ENCODE measurements at regions not wholly inside any gene's neighbourhood (a gene's known extent, or its start where the extent isn't known, plus 50 kb on each side); places are given as distances from the start of the nearest gene placed in this dataset.

GRCh38 chr16:49019081-49019633 lies 262.5 kb downstream of the CBLN1 start:
- no peak overlapping the region for H3K27ac ChIP-seq (replicated peaks in 1 of 4)
- H3K4me1 ChIP-seq: peaks cover 0 to 6% (median 0%) of the 10 kb centered on the region in 4 donors
- intact Hi-C loops (cut with DNase I): no loop called here
- DNase-seq (ENCODE audit: extremely low spot score): no peak
- H3K27me3 ChIP-seq: peaks cover 0 to 51% (median 3%) of the 10 kb centered on the region in 4 donors
- WGBS: 44% methylated on average over 13 of the region's 14 CpGs
- no peaks in the 10 kb centered on the region for H3K9me3 ChIP-seq
- H3K4me3 ChIP-seq: no peak overlapping the region
- TF ChIP-seq EP300 (IDR thresholded peaks at IDR 0.05) (no peak), POLR2A (IDR thresholded peaks at IDR 0.05; ENCODE audit: low read depth) (no peak), CTCF (IDR thresholded peaks at IDR 0.05) (no peak), POLR2AphosphoS5 (IDR thresholded peaks at IDR 0.05) (no peak)
- H3K36me3 ChIP-seq: no peaks in the 10 kb centered on the region

- no peaks in the 10 kb centered on the region for H3K9me3 ChIP-seq
- H3K36me3 ChIP-seq: no peaks in the 10 kb centered on the region
- H3K27me3 ChIP-seq: peaks cover 0 to 59% (median 3%) of the 10 kb centered on the region in 4 donors
- TF ChIP-seq EP300 (IDR thresholded peaks at IDR 0.05) (no peak), CTCF (IDR thresholded peaks at IDR 0.05) (no peak), POLR2AphosphoS5 (IDR thresholded peaks at IDR 0.05) (no peak), POLR2A (IDR thresholded peaks at IDR 0.05; ENCODE audit: low read depth) (no peak)
- peaks cover 0 to 6% (median under 1%) of the 10 kb centered on the region in 4 donors for H3K4me1 ChIP-seq
- WGBS: 84% methylated on average over 3 of the region's 3 CpGs
- intact Hi-C loops (cut with DNase I): no loop called here
- no peak overlapping the region for H3K4me3 ChIP-seq
- no peak overlapping the region for H3K27ac ChIP-seq (replicated peaks in 1 of 4)
- DNase-seq (ENCODE audit: extremely low spot score): no peak
Measured at GRCh38 chr16:49018259-49018931, 263.2 kb downstream of the CBLN1 start.

- TF ChIP-seq EP300 (IDR thresholded peaks at IDR 0.05) (no peak), CTCF (IDR thresholded peaks at IDR 0.05) (no peak), POLR2AphosphoS5 (IDR thresholded peaks at IDR 0.05) (no peak), POLR2A (IDR thresholded peaks at IDR 0.05; ENCODE audit: low read depth) (no peak)
- Histone ChIP-seq H3K27me3 (peaks cover 0 to 59% (median 3%) of the 10 kb centered on the region in 4 donors), H3K4me3 (no peak overlapping the region), H3K27ac (replicated peaks in 1 of 4) (no peak overlapping the region), H3K36me3 (no peaks in the 10 kb centered on the region), H3K9me3 (no peaks in the 10 kb centered on the region), H3K4me1 (peaks cover 0 to 6% (median 0%) of the 10 kb centered on the region in 4 donors)
- DNase-seq (ENCODE audit: extremely low spot score): no peak
- intact Hi-C loops (cut with DNase I): no loop called here
- 88% methylated on average over 2 of the region's 2 CpGs for WGBS
Measured at GRCh38 chr16:49017501-49017900, 264.1 kb downstream of the CBLN1 start.

GRCh38 chr16:49016461-49016860 lies 265.2 kb downstream of the CBLN1 start:
- intact Hi-C loops (cut with DNase I): no loop called here
- Histone ChIP-seq H3K4me3 (no peak overlapping the region), H3K27ac (replicated peaks in 1 of 4) (no peak overlapping the region), H3K9me3 (no peaks in the 10 kb centered on the region), H3K27me3 (peaks cover 0 to 59% (median 2%) of the 10 kb centered on the region in 4 donors), H3K4me1 (peaks cover 0 to 6% (median 0%) of the 10 kb centered on the region in 4 donors), H3K36me3 (no peaks in the 10 kb centered on the region)
- no peak for DNase-seq (ENCODE audit: extremely low spot score)
- no peak for TF ChIP-seq CTCF (IDR thresholded peaks at IDR 0.05)
- no peak for TF ChIP-seq POLR2A (IDR thresholded peaks at IDR 0.05; ENCODE audit: low read depth)
- TF ChIP-seq EP300 (IDR thresholded peaks at IDR 0.05): no peak
- no peak for TF ChIP-seq POLR2AphosphoS5 (IDR thresholded peaks at IDR 0.05)
- 45% methylated on average over 8 of the region's 8 CpGs for WGBS
